Ishikawa (cell line): ENCODE measurements at regions not wholly inside any gene's neighbourhood (a gene's known extent, or its start where the extent isn't known, plus 50 kb on each side); places are given as distances from the start of the nearest gene placed in this dataset.

Experiments
- CEBPB ChIP-seq: IDR thresholded peaks from 2 replicates; pipeline ENCODE4 v1.6.1; 2012
- CREB1 ChIP-seq: IDR thresholded peaks from 2 replicates; pipeline ENCODE4 v1.6.1; 2012; ENCODE audit warnings: low read depth
- EGR1 ChIP-seq: IDR thresholded peaks from 2 replicates; pipeline ENCODE4 v1.6.1; 2012
- EP300 ChIP-seq: IDR thresholded peaks from 2 replicates; pipeline ENCODE4 v1.6.1; 2012; ENCODE audit warnings: borderline replicate concordance
- FOXM1 ChIP-seq: IDR thresholded peaks from 2 replicates; pipeline ENCODE4 v1.6.1; 2012; ENCODE audit warnings: low read depth, borderline replicate concordance
- MAX ChIP-seq: IDR thresholded peaks from 2 replicates; pipeline ENCODE4 v1.6.1; 2012
- NFIC ChIP-seq: IDR thresholded peaks from 2 replicates; pipeline ENCODE4 v1.6.1; 2012
- RAD21 ChIP-seq: IDR thresholded peaks from 2 replicates; pipeline ENCODE4 v1.6.1; 2012; ENCODE audit warnings: low read depth
- REST ChIP-seq: IDR thresholded peaks from 2 replicates; pipeline ENCODE4 v1.6.1; 2012; ENCODE audit warnings: low read depth, mild to moderate bottlenecking
- TCF12 ChIP-seq: IDR thresholded peaks from 2 replicates; pipeline ENCODE4 v1.6.1; 2012; ENCODE audit warnings: low read depth
- TEAD4 ChIP-seq: IDR thresholded peaks from 2 replicates; pipeline ENCODE4 v1.6.1; 2012
- USF1 ChIP-seq: IDR thresholded peaks from 2 replicates; pipeline ENCODE4 v1.6.1; 2012
- YY1 ChIP-seq: IDR thresholded peaks from 2 replicates; pipeline ENCODE4 v1.6.1; 2012; ENCODE audit warnings: low read depth
- ZBTB7A ChIP-seq: IDR thresholded peaks from 2 replicates; pipeline ENCODE4 v1.6.1; 2012; ENCODE audit warnings: low read depth

- TF ChIP-seq EGR1 (no peak), EP300 (no peak), ZBTB7A (no peak), YY1 (no peak), CREB1 (no peak), CEBPB (no peak), REST (no peak), MAX (no peak), RAD21 (no peak), NFIC (no peak), FOXM1 (no peak), USF1 (no peak), TCF12 (no peak), TEAD4 (no peak)
These were observed 537.4 kb upstream of the B3GAT1 start for GRCh38 chr11:134949121-134950090.
